ENCODE measurements at regions not wholly inside any gene's neighbourhood (a gene's known extent, or its start where the extent isn't known, plus 50 kb on each side); places are given as distances from the start of the nearest gene placed in this dataset.

DNA sequence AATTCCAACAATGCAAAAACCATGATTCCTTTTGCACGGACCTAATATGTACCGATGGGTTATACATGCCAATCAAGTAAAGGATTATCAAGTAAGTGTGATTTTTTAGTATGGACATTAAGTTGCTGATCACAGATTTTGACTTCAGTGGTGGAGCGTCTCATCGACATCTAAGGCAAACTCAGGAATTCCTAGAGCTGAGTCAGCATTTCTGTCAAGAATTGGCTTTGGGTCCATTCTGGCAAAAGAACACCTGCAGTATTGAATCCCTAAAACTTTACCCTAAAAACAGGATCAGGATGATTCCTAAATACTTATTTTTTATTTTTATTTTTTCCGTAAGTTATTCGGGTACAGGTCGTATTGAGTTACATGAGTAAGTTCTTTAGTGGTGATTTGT is 83.6 kb downstream of the HPGD start:
- no peak overlapping the region for H2AFZ ChIP-seq (ENCODE audit: low read length, unreplicated experiment)
- H3K27ac ChIP-seq (ENCODE audit: low read depth, low read length) = no peak overlapping the region
- H3K4me1 ChIP-seq (ENCODE audit: control insufficient read depth, insufficient read depth, low read length, unreplicated experiment) = peaks cover 12% of the 10 kb centered on the region
- H3K27me3 ChIP-seq (ENCODE audit: insufficient read depth, low read length) = no peaks in the 10 kb centered on the region
- no peaks in the 10 kb centered on the region for H3K36me3 ChIP-seq (ENCODE audit: insufficient read depth, low read length)
- no peak overlapping the region for H3K4me3 ChIP-seq (ENCODE audit: low read depth, low read length)
- H3K79me2 ChIP-seq (ENCODE audit: control insufficient read depth, insufficient read depth, low read length, unreplicated experiment) = no peaks in the 10 kb centered on the region

- Histone ChIP-seq H3K4me3 (ENCODE audit: low read depth, low read length) (no peak overlapping the region), H3K36me3 (ENCODE audit: insufficient read depth, low read length) (no peaks in the 10 kb centered on the region), H3K79me2 (ENCODE audit: control insufficient read depth, insufficient read depth, low read length, unreplicated experiment) (no peaks in the 10 kb centered on the region), H3K4me1 (ENCODE audit: control insufficient read depth, insufficient read depth, low read length, unreplicated experiment) (peaks cover 12% of the 10 kb centered on the region), H3K27me3 (ENCODE audit: insufficient read depth, low read length) (no peaks in the 10 kb centered on the region), H3K27ac (ENCODE audit: low read depth, low read length) (peak overlapping the region; percentile 64; the same call in 1 of the 2 replicates), H2AFZ (ENCODE audit: low read length, unreplicated experiment) (no peak overlapping the region)
Measured at GRCh38 chr4:174437749-174438148, 84.5 kb downstream of the HPGD start.

DNA sequence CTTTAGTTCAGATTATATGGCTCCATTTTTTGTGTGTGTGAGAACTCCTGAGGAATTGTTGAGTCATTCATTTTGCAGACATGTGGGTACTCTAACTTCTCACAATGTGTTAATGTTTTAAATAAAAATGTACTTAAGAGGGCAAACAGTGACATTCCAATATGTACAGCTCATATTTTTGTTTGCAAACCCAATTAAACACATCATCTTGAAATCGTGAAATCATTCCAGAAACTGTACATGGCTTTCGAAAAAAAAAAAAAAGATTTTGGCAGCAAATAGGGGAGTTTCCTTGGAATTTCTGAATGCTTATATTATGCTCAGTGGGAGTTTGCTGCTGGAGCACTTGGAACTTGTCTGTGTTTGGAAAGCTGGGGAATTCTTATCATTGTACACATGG is 85.0 kb downstream of the HPGD start:
- H3K27me3 ChIP-seq (ENCODE audit: insufficient read depth, low read length) = no peaks in the 10 kb centered on the region
- no peak overlapping the region for H3K4me3 ChIP-seq (ENCODE audit: low read depth, low read length)
- peak overlapping the region; percentile 64 for H3K27ac ChIP-seq (ENCODE audit: low read depth, low read length)
- H3K79me2 ChIP-seq (ENCODE audit: control insufficient read depth, insufficient read depth, low read length, unreplicated experiment) = no peaks in the 10 kb centered on the region
- H3K36me3 ChIP-seq (ENCODE audit: insufficient read depth, low read length) = no peaks in the 10 kb centered on the region
- peaks cover 12% of the 10 kb centered on the region for H3K4me1 ChIP-seq (ENCODE audit: control insufficient read depth, insufficient read depth, low read length, unreplicated experiment)
- no peak overlapping the region for H2AFZ ChIP-seq (ENCODE audit: low read length, unreplicated experiment)

GRCh38 chr4:174436377-174436776 is 85.9 kb downstream of the HPGD start:
- Histone ChIP-seq H3K4me1 (ENCODE audit: control insufficient read depth, insufficient read depth, low read length, unreplicated experiment) (peaks cover 12% of the 10 kb centered on the region), H2AFZ (ENCODE audit: low read length, unreplicated experiment) (no peak overlapping the region), H3K27ac (ENCODE audit: low read depth, low read length) (no peak overlapping the region), H3K36me3 (ENCODE audit: insufficient read depth, low read length) (no peaks in the 10 kb centered on the region), H3K27me3 (ENCODE audit: insufficient read depth, low read length) (no peaks in the 10 kb centered on the region), H3K79me2 (ENCODE audit: control insufficient read depth, insufficient read depth, low read length, unreplicated experiment) (no peaks in the 10 kb centered on the region), H3K4me3 (ENCODE audit: low read depth, low read length) (no peak overlapping the region)

DNA sequence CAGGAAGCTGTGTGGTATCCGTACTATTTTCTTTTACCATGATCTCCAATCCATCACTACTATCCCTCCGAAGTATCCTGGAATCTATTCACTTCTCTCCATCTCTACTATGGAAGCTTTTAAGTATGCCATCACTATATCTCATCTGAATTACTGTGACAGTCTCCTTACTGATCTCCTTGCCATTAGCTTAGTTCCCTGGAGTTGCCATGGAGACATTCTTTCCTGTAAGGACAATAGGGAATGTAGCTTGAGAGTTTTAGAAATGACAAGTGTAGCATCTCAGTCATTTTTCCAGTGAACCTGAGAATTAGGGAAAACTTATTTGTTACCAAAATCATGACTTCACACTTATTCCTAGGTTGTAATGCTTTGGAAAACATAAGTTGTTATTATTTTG is 86.3 kb downstream of the HPGD start:
- Histone ChIP-seq H3K27me3 (ENCODE audit: insufficient read depth, low read length) (no peaks in the 10 kb centered on the region), H3K4me1 (ENCODE audit: control insufficient read depth, insufficient read depth, low read length, unreplicated experiment) (peaks cover 12% of the 10 kb centered on the region), H3K36me3 (ENCODE audit: insufficient read depth, low read length) (no peaks in the 10 kb centered on the region), H3K4me3 (ENCODE audit: low read depth, low read length) (no peak overlapping the region), H3K27ac (ENCODE audit: low read depth, low read length) (no peak overlapping the region), H3K79me2 (ENCODE audit: control insufficient read depth, insufficient read depth, low read length, unreplicated experiment) (no peaks in the 10 kb centered on the region), H2AFZ (ENCODE audit: low read length, unreplicated experiment) (no peak overlapping the region)

DNA sequence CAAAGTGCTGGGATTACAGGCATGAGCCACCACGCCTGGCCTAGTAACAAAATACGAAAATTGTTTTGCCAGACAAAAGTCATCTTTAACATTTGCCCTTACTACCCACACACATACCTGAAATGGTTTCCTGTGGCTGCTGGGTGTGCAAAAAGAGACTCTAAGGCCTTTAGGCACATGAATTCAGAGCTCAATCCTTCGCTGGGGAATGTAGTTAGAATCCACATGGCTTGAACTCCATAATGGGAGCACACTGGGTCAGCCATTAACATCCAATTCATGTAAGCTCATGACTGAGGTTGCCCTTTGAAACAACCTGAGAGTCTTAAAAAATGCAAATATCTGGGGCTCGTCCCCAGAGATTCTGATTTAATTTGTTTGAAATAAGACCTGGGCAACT is 87.8 kb downstream of the HPGD start:
- Histone ChIP-seq H2AFZ (ENCODE audit: low read length, unreplicated experiment) (no peak overlapping the region), H3K27me3 (ENCODE audit: insufficient read depth, low read length) (no peaks in the 10 kb centered on the region), H3K4me1 (ENCODE audit: control insufficient read depth, insufficient read depth, low read length, unreplicated experiment) (peaks cover 12% of the 10 kb centered on the region), H3K27ac (ENCODE audit: low read depth, low read length) (no peak overlapping the region), H3K36me3 (ENCODE audit: insufficient read depth, low read length) (no peaks in the 10 kb centered on the region), H3K4me3 (ENCODE audit: low read depth, low read length) (no peak overlapping the region), H3K79me2 (ENCODE audit: control insufficient read depth, insufficient read depth, low read length, unreplicated experiment) (no peaks in the 10 kb centered on the region)

DNA sequence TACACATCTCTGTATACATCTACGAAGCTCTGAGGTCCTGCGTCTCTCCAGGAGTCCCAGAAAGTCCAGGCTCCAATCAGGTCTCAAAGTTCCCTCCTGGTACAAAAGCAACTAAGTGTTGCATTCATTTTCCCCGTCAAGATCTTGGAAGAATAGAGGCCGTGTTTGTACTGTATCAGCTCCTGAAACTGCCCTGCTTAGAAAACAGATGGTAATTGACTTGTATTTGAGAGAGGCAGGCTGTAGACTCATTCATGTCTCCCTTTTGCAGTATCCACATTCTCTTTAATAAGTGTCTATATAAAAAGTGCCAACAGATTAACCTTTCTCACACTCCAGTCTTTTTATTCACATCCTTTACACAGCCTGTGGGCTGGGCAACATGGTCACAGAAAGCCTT is 91.7 kb downstream of the HPGD start:
- Histone ChIP-seq H3K27ac (ENCODE audit: low read depth, low read length) (no peak overlapping the region), H3K27me3 (ENCODE audit: insufficient read depth, low read length) (no peaks in the 10 kb centered on the region), H2AFZ (ENCODE audit: low read length, unreplicated experiment) (no peak overlapping the region), H3K4me3 (ENCODE audit: low read depth, low read length) (no peak overlapping the region), H3K79me2 (ENCODE audit: control insufficient read depth, insufficient read depth, low read length, unreplicated experiment) (no peaks in the 10 kb centered on the region), H3K36me3 (ENCODE audit: insufficient read depth, low read length) (no peaks in the 10 kb centered on the region), H3K4me1 (ENCODE audit: control insufficient read depth, insufficient read depth, low read length, unreplicated experiment) (peaks cover 5% of the 10 kb centered on the region)

GRCh38 chr4:174429701-174430410 is 92.4 kb downstream of the HPGD start:
- Histone ChIP-seq H3K4me1 (ENCODE audit: control insufficient read depth, insufficient read depth, low read length, unreplicated experiment) (peaks cover 5% of the 10 kb centered on the region), H2AFZ (ENCODE audit: low read length, unreplicated experiment) (no peak overlapping the region), H3K4me3 (ENCODE audit: low read depth, low read length) (no peak overlapping the region), H3K27ac (ENCODE audit: low read depth, low read length) (no peak overlapping the region), H3K36me3 (ENCODE audit: insufficient read depth, low read length) (no peaks in the 10 kb centered on the region), H3K79me2 (ENCODE audit: control insufficient read depth, insufficient read depth, low read length, unreplicated experiment) (no peaks in the 10 kb centered on the region), H3K27me3 (ENCODE audit: insufficient read depth, low read length) (no peaks in the 10 kb centered on the region)

- Histone ChIP-seq H3K4me1 (ENCODE audit: control insufficient read depth, insufficient read depth, low read length, unreplicated experiment) (peaks cover 14% of the 10 kb centered on the region), H2AFZ (ENCODE audit: low read length, unreplicated experiment) (no peak overlapping the region), H3K27me3 (ENCODE audit: insufficient read depth, low read length) (no peaks in the 10 kb centered on the region), H3K4me3 (ENCODE audit: low read depth, low read length) (no peak overlapping the region), H3K36me3 (ENCODE audit: insufficient read depth, low read length) (no peaks in the 10 kb centered on the region), H3K27ac (ENCODE audit: low read depth, low read length) (no peak overlapping the region), H3K79me2 (ENCODE audit: control insufficient read depth, insufficient read depth, low read length, unreplicated experiment) (no peaks in the 10 kb centered on the region)
Measured at GRCh38 chr4:174427571-174428140, 94.6 kb downstream of the HPGD start.

GRCh38 chr4:174425669-174426068 is 96.6 kb downstream of the HPGD start:
- H3K4me3 ChIP-seq (ENCODE audit: low read depth, low read length) = no peak overlapping the region
- H2AFZ ChIP-seq (ENCODE audit: low read length, unreplicated experiment) = no peak overlapping the region
- no peaks in the 10 kb centered on the region for H3K36me3 ChIP-seq (ENCODE audit: insufficient read depth, low read length)
- peaks cover 14% of the 10 kb centered on the region for H3K4me1 ChIP-seq (ENCODE audit: control insufficient read depth, insufficient read depth, low read length, unreplicated experiment)
- no peak overlapping the region for H3K27ac ChIP-seq (ENCODE audit: low read depth, low read length)
- no peaks in the 10 kb centered on the region for H3K27me3 ChIP-seq (ENCODE audit: insufficient read depth, low read length)
- H3K79me2 ChIP-seq (ENCODE audit: control insufficient read depth, insufficient read depth, low read length, unreplicated experiment) = no peaks in the 10 kb centered on the region

- 0 out of 2 replicates have a peak overlapping the region, but pooled peaks have one; percentile 11 for H3K27ac ChIP-seq (ENCODE audit: low read depth, low read length)
- H3K4me1 ChIP-seq (ENCODE audit: control insufficient read depth, insufficient read depth, low read length, unreplicated experiment) = peaks cover 17% of the 10 kb centered on the region
Measured at GRCh38 chr4:174423257-174423944, 98.9 kb downstream of the HPGD start.

More at GRCh38 chr4:174423257-174423944, 98.9 kb downstream of the HPGD start:
- H3K27me3 ChIP-seq (ENCODE audit: insufficient read depth, low read length) = no peaks in the 10 kb centered on the region
- H3K4me3 ChIP-seq (ENCODE audit: low read depth, low read length) = no peak overlapping the region
- H3K36me3 ChIP-seq (ENCODE audit: insufficient read depth, low read length) = no peaks in the 10 kb centered on the region
- no peaks in the 10 kb centered on the region for H3K79me2 ChIP-seq (ENCODE audit: control insufficient read depth, insufficient read depth, low read length, unreplicated experiment)
- no peak overlapping the region for H2AFZ ChIP-seq (ENCODE audit: low read length, unreplicated experiment)

Data from ACC112 (cell line).